ENCODE measurements at regions not wholly inside any gene's neighbourhood (a gene's known extent, or its start where the extent isn't known, plus 50 kb on each side); places are given as distances from the start of the nearest gene placed in this dataset.

DNA sequence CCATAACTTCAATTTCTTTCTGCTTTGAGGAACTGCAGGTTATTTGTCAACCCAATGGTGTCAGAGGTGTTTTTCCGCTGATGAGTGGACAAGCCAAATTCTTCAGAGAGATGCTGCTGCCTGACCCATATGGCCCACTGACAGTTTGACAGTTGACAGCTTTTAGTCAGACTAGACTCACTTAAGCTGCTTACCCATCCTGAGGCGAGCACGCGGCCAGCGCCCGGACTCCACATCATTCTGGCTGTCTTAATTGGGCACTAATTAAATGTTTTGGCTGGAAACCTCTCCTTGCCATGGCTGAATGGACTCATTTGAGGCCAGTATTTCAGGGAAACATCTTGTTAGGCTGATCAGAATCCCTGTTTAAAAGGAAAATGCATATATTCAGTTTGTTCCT, 316.1 kb upstream of the FANCL start (continued):
- TF ChIP-seq JUND (IDR thresholded peaks at IDR 0.05; ENCODE audit: low read length) (no peak), RFX5 (IDR thresholded peaks at IDR 0.05; ENCODE audit: borderline replicate concordance, low read depth, low read length) (no peak), FOSL1 (IDR thresholded peaks at IDR 0.05; ENCODE audit: insufficient read depth, low read depth, low read length) (no peak), ATF3 (IDR thresholded peaks at IDR 0.05; ENCODE audit: insufficient read depth, low read depth, low read length) (no peak), USF2 (IDR thresholded peaks at IDR 0.05; ENCODE audit: low read length) (no peak), BCL11A (IDR thresholded peaks at IDR 0.05; ENCODE audit: low read depth in 2 of 2, low read length in 2 of 2) (no peak)
